Esophagus (tissue), 2 donors: ENCODE measurements at regions not wholly inside any gene's neighbourhood (a gene's known extent, or its start where the extent isn't known, plus 50 kb on each side); places are given as distances from the start of the nearest gene placed in this dataset.

Experiments used
- H3K27ac ChIP-seq, 2 donors: one replicate each; pipeline ENCODE4 v1.5.1; 2013; ENCODE audit warnings: low read depth in 2 of 2, mild to moderate bottlenecking in 2 of 2, inconsistent platforms in 1 of 2, low read length in 1 of 2, moderate library complexity in 1 of 2
- H3K27me3 ChIP-seq, 2 donors: one replicate each; pipeline ENCODE4 v1.6.1; 2013; ENCODE audit warnings: low read length in 2 of 2, control low read depth in 1 of 2, mild to moderate bottlenecking in 1 of 2; ENCODE audit not compliant: insufficient read depth in 2 of 2, control insufficient read depth in 1 of 2
- H3K36me3 ChIP-seq, 2 donors: one replicate each; pipeline ENCODE4 v1.6.1; 2013; ENCODE audit warnings: low read length in 1 of 2; ENCODE audit not compliant: control insufficient read depth in 2 of 2, insufficient read depth in 2 of 2
- H3K4me1 ChIP-seq, 2 donors: one replicate each; pipeline ENCODE4 v1.6.1; 2013; ENCODE audit warnings: low read length in 1 of 2; ENCODE audit not compliant: control insufficient read depth in 2 of 2, insufficient read depth in 2 of 2
- H3K4me3 ChIP-seq, 2 donors: one replicate each; pipeline ENCODE4 v1.5.1; 2013; ENCODE audit warnings: low read length in 2 of 2, mild to moderate bottlenecking in 2 of 2, low read depth in 1 of 2, moderate library complexity in 1 of 2
- H3K9me3 ChIP-seq, 2 donors: one replicate each; pipeline ENCODE4 v1.6.1; 2013; ENCODE audit warnings: mild to moderate bottlenecking in 2 of 2, low read depth in 1 of 2, low read length in 1 of 2, moderate library complexity in 1 of 2; ENCODE audit not compliant: control insufficient read depth in 2 of 2, insufficient read depth in 1 of 2
- WGBS, 2 donors: extraction: QIAGEN DNeasy Blood & Tissue Kit; methylation state at CpG; one replicate each; pipeline ENCODE4 v1.1.7; 2013; 5-methylcytosine and 5-hydroxymethylcytosine counted together
- donor health status: healthy with polysubstance abuse.
- donor health status: Bipolar disorder and iron deficiency.

DNA sequence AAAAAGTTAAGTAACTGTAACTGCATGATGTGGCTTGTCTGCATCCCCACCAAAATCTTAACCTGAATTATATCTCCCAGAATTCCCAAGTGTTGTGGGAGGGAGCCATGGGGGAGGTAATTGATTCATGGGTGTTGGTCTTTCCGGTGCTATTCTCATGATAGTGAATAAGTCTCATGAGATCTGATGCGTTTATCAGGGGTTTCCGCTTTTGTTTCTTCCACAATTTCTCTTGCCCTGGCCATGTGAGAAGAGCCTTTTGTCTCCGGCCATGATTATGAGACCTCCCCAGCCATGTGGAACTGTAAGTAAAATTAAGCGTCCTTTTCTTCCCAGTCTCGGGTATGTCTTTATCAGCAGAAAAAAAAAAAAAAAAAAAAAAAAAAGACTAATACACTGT lies 385.8 kb downstream of the SLITRK1 start:
- Histone ChIP-seq H3K27me3 (no peaks in the 10 kb centered on the region), H3K9me3 (no peaks in the 10 kb centered on the region), H3K4me3 (no peak overlapping the region), H3K27ac (no peak overlapping the region), H3K36me3 (no peaks in the 10 kb centered on the region), H3K4me1 (no peaks in the 10 kb centered on the region)
- 90 to 95% methylated on average over 6 of the region's 6 CpGs for WGBS, 2 donors

DNA sequence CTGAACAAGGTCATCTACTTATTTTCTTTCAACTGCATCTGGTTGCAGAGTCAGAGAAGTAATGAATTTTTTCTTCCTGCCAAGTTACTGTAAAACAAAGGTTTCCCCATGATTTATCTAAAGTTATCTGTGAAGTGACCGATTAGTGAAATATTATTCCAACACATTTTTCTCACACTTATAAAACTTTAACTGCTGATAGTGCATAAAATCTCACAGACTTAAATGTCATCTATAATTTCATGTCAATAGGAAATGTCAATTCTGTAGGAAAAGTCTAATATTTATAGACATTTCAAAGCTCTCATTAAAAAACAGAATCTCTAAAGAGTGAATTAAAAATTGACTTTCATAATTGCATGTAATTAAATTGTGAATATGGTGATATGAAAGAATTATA lies 397.2 kb downstream of the SLITRK1 start:
- Histone ChIP-seq H3K9me3 (no peaks in the 10 kb centered on the region), H3K36me3 (no peaks in the 10 kb centered on the region), H3K4me3 (no peak overlapping the region), H3K27ac (no peak overlapping the region), H3K4me1 (no peaks in the 10 kb centered on the region), H3K27me3 (no peaks in the 10 kb centered on the region)
- WGBS, 2 donors, result 48 to 55% methylated on average over 1 of the region's 1 CpG

DNA sequence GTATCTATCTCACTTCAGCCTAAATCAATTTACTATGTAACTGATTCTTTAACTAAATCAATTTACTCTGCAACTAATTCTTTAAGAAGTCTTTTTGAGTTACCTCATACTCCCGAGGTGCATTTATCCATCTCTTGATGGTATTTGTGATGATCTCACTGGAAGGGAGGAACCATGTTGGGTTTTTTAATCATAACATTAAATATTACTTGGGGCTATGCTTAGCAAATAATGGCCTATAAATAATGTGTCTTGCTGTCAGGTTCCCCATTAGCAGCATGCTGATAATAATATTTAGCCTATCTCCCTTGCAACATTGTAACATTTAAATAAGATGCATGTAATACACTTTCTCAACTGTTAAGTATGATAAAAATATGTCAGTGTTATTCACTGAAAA lies 411.3 kb downstream of the SLITRK1 start:
- Histone ChIP-seq H3K27me3 (no peaks in the 10 kb centered on the region), H3K27ac (no peak overlapping the region)
- 49 to 69% methylated on average over 1 of the region's 1 CpG for WGBS, 2 donors

DNA sequence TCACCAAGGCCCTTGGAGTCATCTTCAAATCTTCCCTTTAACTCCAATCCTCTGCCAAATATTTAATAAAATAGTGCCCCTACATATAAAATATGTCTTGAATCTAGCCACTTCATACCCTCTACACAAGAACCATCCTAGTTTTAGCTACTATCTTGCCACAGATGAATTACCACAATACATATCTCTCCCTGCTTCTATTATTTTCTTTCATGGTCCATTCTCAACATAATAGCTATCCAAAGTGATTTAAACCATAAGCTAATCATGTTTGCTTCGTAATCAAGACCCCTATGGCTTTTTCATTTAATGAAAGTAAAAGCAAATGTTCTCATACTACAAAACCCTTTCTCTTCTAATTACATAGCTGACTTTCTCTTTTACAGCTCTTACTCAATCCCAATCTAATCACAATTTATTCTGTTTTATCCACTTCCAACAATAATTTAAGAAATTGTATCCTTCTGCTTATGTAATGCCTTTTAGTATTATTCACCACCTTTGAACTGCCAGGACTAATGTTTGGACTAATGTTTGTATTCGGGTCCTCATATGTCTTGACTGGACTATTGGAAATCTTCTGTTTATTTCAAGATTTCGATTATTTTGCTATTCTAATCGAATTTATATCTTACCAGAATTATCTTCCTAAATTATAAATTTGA lies 412.0 kb downstream of the SLITRK1 start:
- no peaks in the 10 kb centered on the region for H3K4me1 ChIP-seq
- no peak overlapping the region for H3K27ac ChIP-seq
- no peaks in the 10 kb centered on the region for H3K27me3 ChIP-seq
- no peaks in the 10 kb centered on the region for H3K36me3 ChIP-seq
- no peak overlapping the region for H3K4me3 ChIP-seq
- 60 to 73% methylated on average over 4 of the region's 4 CpGs for WGBS, 2 donors
- H3K9me3 ChIP-seq, result no peaks in the 10 kb centered on the region

More for the DNA sequence above, 411.3 kb downstream of the SLITRK1 start:
- H3K4me1 ChIP-seq, result no peaks in the 10 kb centered on the region
- no peaks in the 10 kb centered on the region for H3K36me3 ChIP-seq
- no peaks in the 10 kb centered on the region for H3K9me3 ChIP-seq
- H3K4me3 ChIP-seq, result no peak overlapping the region

DNA sequence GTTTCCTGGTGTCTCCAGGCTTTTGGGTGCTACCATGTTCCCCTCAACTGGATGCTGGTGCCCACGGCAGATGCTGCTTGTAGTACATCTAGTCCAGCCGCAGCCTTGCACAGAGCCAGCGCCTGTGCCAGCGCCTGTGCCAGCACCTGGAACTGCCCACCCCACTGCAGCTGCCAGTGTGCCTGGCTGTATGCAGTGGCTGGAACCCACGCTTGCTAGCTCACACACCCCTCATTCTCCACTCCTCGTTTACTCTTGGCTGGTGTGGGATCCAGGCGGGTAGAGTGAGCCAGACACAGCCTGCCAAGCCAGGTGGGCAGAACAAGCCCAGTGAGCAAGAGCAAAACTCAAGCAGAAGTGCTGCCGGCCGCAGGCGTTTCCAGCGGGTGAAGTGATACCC lies 428.6 kb downstream of the SLITRK1 start:
- H3K9me3 ChIP-seq, result peaks cover 0 to 4% of the 10 kb centered on the region in 2 donors
- no peaks in the 10 kb centered on the region for H3K27me3 ChIP-seq
- no peak overlapping the region for H3K4me3 ChIP-seq
- H3K27ac ChIP-seq, result no peak overlapping the region
- WGBS, 2 donors, result 93 to 97% methylated on average over 11 of the region's 11 CpGs
- no peaks in the 10 kb centered on the region for H3K4me1 ChIP-seq
- H3K36me3 ChIP-seq, result no peaks in the 10 kb centered on the region

DNA sequence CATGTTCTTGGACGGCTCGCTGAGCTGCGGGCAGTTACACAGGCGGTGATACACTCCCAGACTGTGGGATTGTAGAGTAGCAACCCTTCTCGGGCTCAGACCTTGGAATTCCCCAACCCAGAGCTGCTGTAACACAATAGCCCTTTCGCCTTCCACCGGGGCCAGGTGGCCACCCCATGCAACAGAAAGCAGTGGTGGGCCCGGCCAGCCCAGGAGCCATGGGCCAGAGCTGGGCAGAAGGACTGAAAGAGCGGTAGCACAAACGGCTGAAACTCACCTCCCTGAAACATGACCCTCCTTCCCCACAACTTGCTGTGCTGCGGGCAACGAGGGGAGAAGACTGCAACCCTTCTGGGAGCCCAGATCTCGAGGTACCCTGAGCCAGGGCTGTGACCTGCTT lies 429.0 kb downstream of the SLITRK1 start:
- no peaks in the 10 kb centered on the region for H3K36me3 ChIP-seq
- 92 to 93% methylated on average over 13 of the region's 13 CpGs for WGBS, 2 donors
- no peak overlapping the region for H3K4me3 ChIP-seq
- H3K9me3 ChIP-seq, result peaks cover 0 to 4% of the 10 kb centered on the region in 2 donors
- no peaks in the 10 kb centered on the region for H3K27me3 ChIP-seq
- H3K4me1 ChIP-seq, result no peaks in the 10 kb centered on the region
- H3K27ac ChIP-seq, result no peak overlapping the region

DNA sequence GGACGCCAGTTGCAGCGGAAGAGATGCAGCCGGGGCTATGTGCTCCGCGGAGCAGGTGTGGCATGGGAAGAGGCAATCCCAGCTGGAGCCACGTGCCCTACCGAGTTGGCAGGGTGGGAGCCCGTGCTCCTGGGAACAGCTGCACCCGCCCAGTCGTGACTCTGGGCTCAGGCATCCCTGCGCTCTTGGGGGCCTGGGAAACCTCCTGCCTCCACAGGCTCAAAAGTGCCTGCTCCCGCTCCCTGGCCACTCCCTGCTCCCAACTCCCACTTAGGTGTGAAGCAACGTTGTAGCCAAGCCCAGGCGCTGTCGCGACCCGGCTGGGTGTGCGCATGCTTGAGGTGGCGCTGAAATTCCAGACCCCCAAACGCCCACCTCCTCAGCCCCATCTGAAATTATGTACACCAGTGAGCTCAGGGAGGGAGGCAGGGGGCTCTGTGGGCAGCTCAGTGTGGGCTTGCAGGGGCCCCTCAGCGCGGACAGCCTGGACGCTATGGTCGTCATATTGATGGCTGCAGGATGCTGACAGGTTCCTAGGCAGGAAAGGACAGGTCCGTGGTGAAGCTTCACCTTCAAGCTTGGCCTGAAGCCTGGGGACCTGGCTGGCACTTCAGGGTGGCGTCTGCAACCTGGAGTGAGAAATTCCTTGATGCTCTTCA lies 429.9 kb downstream of the SLITRK1 start:
- no peaks in the 10 kb centered on the region for H3K27me3 ChIP-seq
- no peaks in the 10 kb centered on the region for H3K4me1 ChIP-seq
- H3K36me3 ChIP-seq, result no peaks in the 10 kb centered on the region
- H3K27ac ChIP-seq, result no peak overlapping the region
- WGBS, 2 donors, result 92 to 96% methylated on average over 26 of the region's 26 CpGs
- H3K9me3 ChIP-seq, result peaks cover 0 to 4% of the 10 kb centered on the region in 2 donors
- no peak overlapping the region for H3K4me3 ChIP-seq

DNA sequence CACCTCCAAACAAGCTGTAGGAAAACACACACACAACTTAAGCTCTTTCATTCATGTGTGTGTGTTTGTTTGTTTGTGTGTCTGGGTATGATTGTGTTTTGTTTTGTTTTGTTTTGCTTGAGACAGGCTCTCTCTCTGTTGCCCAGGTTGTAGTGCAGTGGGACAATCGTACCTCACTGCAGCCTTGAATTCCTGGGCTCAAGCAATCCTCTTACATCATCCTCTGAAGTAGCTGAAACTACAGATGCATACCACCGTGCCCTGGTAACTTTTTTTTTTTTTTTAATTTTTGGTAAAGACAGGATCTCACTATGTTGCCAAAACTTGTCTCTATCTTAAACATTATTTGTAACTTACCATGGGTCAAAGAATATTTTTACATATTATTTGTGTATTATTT lies 431.7 kb downstream of the SLITRK1 start:
- no peak overlapping the region for H3K4me3 ChIP-seq
- H3K9me3 ChIP-seq, result peaks cover 0 to 4% of the 10 kb centered on the region in 2 donors
- 53 to 66% methylated on average over 2 of the region's 2 CpGs for whole genome bisulfite sequencing, 2 donors

DNA sequence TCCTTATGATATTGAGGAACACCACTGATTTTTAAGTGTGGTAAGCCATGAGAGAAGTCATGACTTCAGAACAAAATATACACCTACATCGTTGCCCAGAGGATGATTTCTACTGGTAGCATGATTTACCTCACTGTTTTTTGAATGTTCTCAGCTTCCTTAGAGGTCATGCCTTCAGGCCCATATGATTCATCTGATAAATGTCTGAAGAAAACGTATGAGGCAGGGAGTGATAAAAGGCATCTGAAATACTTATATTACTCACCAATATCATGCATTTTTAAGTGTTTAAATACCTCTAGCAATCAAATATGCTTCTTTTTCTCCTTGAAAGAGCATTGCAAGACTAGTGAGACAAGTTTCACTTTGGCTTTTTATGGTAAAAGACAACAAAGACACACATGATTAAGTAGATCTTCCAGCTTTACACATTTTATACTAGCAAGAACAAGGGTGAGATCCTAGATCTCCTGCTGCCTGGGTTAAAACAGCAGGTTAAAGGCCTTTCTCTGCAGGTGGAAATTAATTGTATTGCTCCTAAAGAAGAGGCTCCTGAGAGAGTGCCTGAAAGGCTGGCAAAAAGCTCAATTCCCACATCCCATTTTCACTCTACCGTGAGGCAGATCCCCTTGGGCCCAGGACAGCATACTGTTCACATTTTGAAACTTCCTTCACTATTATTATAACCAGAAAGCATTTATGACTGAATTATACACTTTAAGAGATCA lies 432.4 kb downstream of the SLITRK1 start:
- Histone ChIP-seq H3K27ac (no peak overlapping the region), H3K36me3 (no peaks in the 10 kb centered on the region), H3K27me3 (no peaks in the 10 kb centered on the region), H3K4me3 (no peak overlapping the region), H3K4me1 (no peaks in the 10 kb centered on the region), H3K9me3 (peaks cover 0 to 4% of the 10 kb centered on the region in 2 donors)
- 33 to 46% methylated on average over 3 of the region's 3 CpGs for WGBS, 2 donors

More for the DNA sequence above, 431.7 kb downstream of the SLITRK1 start:
- Histone ChIP-seq H3K36me3 (no peaks in the 10 kb centered on the region), H3K27ac (no peak overlapping the region), H3K27me3 (no peaks in the 10 kb centered on the region), H3K4me1 (no peaks in the 10 kb centered on the region)
